ENCODE measurements at regions not wholly inside any gene's neighbourhood (a gene's known extent, or its start where the extent isn't known, plus 50 kb on each side); places are given as distances from the start of the nearest gene placed in this dataset.

- no peak for DNase-seq
Observed at GRCh38 chrX:148080593-148080992, 99.5 kb downstream of the FMR1NB start.

GRCh38 chrX:148084611-148085010 is 103.5 kb downstream of the FMR1NB start:
- DNase-seq, result no peak

DNA sequence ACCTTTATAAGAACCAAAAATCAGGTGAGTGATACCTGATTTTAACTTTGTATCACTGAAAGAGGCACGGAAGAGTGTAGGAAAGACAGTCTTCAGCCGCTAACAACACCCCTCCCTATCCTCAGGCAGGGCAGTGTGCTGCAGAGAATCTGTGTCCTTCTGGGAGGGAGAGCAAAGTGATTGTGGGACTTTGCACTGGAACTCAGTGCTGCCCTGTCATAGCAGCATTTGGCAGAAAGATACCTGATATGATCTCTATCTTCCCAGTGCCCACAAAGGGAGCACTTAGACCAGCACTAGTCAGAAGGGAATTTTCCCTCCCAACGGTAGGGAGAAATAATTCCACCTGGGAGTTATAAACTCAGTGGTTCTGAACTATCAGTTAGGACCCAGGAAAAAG is 139.0 kb downstream of the FMR1NB start:
- DNase-seq, result no peak

DNA sequence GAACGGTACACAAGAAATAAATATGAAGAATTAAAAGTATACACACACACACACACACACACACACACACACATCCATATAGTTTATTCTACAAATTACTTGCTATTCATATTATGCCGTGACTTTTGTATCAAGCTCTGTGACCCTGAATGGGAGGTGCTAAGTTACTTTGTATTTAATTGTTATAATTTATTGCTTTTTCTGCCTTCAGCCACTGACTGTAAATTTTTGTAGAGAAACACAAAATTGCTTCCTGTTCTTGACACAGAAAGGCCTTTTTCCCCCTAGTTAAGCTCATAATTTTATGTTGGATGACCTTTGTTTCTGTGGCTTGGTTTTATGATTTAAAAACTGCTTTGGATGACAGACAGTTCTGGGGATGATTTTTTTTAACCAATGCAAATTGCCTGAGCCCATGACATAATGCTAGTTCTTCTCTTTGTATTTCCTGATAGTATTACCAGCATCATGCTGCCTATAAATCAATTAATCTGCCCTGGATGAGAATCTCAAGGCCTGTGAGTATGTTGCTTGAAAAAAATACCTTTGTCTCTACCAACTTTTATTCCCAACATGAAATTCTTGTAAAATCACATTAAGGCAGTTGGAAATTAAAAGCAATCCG is 140.0 kb downstream of the FMR1NB start:
- DNase-seq, result no peak

- DNase-seq, result peak; percentile 5
Observed at GRCh38 chrX:148128872-148129505, 147.9 kb downstream of the FMR1NB start.

GRCh38 chrX:148133105-148133725 is 152.1 kb downstream of the FMR1NB start:
- peak; percentile 39 for DNase-seq

- DNase-seq, result no peak
Observed at GRCh38 chrX:148134578-148134977, 153.4 kb downstream of the FMR1NB start.

GRCh38 chrX:148135738-148136137 is 154.6 kb downstream of the FMR1NB start:
- DNase-seq, result no peak

DNA sequence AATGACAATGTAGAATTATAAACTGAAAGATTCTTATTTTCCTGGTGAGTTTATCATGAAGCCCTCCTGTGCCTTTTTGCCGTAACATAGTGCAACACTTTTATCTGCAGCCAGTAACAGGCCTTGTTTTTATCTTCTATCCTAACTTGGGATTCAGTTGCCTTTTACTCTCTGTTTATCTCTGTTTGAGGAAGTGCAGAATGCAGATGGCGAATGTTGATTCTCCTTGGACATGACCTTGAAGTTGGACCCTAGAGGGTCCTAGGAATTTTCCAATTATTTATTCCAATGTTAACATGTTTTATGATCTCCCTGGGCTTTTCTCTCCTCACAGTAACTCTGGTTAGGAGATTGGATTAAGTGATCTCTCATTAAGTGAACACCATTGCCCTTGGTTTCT is 165.0 kb downstream of the FMR1NB start:
- DNase-seq, result no peak

GRCh38 chrX:148156986-148157385 is 175.8 kb downstream of the FMR1NB start:
- no peak for DNase-seq

- no peak for DNase-seq
Observed at GRCh38 chrX:148159796-148160195, 178.7 kb downstream of the FMR1NB start.

DNA sequence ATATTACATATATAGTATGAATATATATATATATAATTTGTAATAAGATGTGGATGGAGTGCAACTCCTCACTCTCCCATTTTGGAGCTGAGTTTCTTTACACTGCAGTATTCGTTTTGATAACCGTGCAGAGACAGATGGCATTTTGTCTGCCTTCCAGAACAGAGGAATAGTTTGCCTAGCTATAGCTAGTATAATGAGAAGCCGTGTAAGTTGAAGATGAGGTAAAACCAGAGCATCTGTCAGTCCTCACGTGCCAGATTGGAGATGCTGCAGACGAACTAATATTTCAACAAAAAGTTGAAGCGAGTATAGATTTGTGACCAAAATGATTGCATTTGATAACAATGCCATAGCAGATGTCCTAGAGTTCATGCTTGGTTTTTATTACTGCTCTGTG is 180.6 kb downstream of the FMR1NB start:
- no peak for DNase-seq

DNA sequence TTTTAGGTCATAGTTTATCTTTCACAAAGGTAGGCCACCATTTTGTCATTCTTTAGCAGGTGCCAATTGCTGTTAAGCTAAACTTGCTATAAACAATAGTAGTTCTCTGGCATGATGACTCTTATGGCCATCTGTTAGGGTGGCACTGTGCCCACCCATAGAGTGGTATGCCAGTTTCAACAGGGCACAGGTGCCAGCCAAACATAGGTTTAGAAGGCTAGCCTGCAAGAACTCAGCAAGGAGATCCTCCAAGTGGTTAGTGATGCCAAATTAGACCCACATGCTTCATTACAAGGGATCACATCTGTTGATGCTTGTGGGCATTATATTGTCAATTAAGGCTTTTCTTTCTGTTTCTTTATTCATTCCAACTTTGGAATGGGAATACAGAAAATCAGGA is 204.5 kb downstream of the FMR1NB start:
- no peak for DNase-seq

DNA sequence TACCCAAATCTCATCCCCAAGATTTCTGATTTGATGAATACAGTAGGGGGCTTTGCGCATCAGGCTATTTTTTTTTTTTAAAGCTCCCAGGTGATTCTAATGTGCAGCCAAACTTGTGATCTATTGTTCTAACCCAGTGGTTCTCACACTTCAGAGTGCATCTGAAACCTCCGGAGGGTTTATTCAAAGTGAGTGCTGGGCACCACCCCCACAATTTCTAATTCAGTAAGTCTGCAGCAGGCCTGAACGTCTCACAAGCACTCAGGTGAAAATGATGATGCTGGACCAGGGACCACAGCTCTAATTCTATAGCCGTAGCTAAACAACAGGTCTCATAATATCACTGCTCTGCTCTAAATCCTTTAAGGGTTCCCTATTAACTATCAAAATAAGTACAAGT is 211.4 kb downstream of the FMR1NB start:
- DNase-seq, result no peak

- no peak for DNase-seq
Observed at GRCh38 chrX:148193759-148194158, 212.6 kb downstream of the FMR1NB start.

DNA sequence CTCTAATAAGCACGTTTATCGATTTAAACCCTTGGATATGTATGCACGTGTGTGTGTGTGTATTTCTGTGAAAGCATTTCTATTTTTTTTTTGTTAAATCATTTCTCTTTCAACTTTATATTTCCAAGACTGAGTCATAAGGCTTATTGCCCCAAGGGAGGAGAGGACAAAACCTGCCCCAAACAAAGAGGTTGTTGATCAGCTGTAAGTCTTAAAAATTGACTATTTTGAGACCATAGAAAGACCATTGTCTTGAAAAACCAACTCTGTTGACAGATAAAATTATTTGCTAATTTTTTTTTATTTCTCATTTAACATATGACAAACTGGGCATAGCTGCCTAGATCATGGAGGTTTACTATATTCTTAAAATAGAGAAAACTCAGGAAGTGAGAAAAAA is 222.4 kb downstream of the FMR1NB start:
- no peak for DNase-seq

DNA sequence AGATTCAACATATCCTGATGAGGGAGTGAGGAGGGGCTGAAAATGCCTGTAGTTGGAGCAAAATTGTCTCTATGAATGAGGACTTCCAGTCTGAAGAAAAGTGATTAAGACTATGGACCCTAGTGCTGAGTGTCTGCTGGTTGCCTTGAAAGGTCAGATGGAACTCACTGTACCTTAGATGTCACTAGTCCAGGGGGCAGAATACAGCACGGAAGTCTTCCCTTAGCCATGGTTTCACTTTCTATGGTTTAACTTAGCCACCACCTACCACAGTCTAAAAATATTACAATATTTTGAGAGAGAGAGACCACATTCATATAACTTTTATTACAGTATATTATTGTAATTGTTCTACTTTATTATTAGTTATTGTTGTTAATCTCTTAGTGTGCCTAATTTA is 223.1 kb downstream of the FMR1NB start:
- DNase-seq, result no peak

- DNase-seq, result no peak
Observed at GRCh38 chrX:148214786-148215185, 233.6 kb downstream of the FMR1NB start.

DNA sequence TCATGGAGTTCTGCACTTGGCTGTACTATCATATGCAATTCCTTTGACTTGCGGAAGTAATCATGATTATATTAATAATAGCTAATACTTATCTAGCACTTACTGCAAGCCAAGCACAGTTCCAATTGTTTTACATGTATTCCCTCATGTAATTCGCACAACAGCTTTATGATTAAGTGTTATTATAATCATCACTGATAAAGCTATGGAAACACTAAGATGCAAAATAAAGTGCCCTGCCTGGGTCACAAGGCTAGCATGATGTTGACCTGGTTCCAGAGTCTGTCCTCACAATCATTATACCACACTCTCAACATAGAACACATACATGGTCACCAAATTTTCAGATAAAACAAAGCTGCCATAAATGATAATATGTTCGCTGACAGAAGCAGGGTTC is 234.6 kb downstream of the FMR1NB start:
- DNase-seq, result no peak

GRCh38 chrX:148223361-148223760 is 242.2 kb downstream of the FMR1NB start:
- no peak for DNase-seq

DNA sequence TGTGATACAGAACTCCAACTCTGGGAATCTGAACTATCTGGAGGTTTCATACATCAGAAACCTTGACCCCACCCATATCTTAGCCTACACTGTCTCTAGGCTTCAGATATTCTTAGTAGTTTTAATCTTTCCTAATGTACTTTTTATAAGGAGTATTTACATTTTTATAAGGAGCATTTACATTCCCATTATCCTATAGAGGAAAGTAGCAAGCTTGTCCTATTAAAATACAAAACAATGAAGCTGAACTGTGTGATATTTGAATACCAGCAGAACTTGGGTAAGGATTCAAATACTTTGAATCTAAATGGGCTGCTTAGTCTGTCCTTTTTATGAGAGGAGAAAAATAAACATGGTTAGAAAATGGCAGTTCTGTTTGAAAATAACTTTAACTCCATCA is 247.4 kb downstream of the FMR1NB start:
- no peak for DNase-seq

DNA sequence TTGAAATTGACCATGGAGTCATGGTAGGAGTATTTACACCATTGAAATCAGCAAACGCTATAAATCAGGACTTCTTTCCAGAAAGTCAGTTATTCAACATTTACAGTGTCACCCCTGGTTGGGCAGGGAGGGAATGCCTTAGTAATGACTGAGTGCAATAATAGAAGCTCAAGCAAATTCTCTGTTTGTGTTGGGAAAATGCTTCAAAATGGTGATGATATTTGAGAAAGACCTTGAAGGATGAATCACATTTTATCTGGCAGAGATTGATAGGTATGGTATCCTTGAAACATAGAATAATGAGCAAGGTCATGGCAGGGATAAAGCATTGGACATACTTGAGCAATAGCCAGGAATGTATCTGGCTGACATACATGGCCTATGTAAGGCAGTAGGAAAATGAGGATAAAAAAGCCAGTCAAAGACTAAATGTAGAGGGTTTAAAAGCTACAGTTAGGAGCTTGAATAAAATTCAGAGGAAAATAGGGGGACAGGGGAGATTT is 248.7 kb downstream of the FMR1NB start:
- DNase-seq, result no peak

DNA sequence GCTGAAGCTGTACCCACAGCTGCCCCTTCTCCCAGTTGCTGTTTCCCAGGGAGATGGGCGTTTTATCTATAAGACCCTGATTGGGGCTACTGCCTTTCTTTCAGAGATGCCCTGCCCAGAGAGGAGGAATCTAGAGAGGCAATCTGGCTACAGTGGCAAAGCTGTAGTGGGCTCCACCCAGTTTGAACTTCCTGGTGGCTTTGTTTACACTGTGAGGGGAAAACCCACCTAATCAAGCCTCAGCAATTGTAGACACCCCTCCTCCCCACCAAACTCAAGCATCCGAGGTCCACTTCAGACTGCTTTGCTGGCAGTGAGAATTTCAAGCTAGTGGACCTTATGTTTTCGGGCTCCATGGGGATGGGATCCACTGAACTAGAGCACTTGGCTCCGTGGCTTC is 240.4 kb upstream of the AFF2 start:
- DNase-seq, result no peak

DNA sequence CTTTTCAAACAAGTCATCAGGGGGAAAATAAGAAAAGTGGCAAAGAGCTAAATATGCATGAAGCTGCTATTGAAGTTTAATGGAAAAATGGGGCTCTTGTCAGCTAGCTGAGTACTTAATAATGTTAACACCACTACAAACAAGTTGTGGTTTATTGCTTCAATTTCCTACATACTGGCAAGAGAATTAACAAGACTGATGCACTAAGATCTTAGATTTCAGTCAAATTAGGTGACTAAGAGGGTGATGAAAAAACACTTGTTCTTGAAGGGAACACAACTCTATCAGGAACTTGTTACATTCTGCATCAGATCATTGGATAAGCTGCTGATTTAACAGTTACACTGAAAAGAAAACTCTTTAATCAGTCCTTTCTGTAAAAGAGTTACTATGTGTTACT is 234.6 kb upstream of the AFF2 start:
- no peak for DNase-seq

- DNase-seq, result no peak
Observed at GRCh38 chrX:148268673-148269072, 231.7 kb upstream of the AFF2 start.

All from DMS53 (cell line).